ENCODE measurements at regions not wholly inside any gene's neighbourhood (a gene's known extent, or its start where the extent isn't known, plus 50 kb on each side); places are given as distances from the start of the nearest gene placed in this dataset.

DNA sequence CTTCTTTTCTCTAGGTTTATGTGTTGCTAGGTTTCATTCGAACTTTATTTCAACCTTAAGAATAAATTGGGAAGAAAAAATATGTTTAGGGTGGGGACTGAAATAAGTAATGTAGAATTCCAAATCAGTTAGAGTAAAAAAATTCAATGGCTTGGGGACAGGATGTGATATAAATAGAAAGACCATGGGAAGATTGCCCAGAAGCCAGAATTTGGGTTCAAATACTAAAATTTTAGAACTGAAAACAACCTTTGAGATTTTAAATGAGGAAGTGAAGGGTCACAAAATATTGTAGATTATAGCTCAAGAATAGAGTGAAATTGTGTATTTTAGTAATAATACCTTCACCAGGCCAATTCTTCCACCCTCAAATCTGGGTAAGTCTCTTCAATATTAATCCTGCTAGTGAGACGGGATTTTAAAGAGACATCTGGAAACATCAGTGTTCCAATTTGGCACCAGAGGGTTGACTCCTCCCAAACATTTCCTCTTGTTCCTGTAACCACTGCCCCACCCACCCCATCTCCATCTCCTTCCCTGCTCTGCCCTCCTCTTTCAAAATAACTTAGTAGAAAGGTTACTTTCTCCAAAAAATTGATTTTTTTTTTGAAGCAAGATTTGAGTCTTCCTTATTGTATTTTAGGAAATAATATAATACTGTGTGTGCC, 51.3 kb upstream of the FAM3C start:
- no peak for DNase-seq

DNA sequence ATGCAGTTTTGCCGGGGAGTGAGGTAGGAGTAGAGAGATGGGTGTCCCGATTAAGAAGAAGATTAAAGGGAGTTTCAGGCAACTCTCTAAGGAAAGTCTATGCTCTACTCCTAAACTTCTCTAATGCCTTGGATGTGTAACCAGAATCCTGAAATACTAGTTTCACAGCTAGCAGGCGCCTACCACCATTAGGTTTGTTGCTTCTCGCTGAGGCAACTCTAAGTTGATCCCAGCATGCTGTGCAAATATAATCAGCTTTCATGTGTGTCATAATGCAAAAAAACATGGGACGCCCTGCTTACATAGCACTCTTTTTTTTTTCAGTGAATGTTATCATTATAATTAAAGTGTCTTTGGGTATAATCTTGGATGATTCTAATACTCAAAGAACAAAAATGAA, 50.4 kb upstream of the FAM3C start:
- DNase-seq = no peak

Measured in COR-L47 (cell line).